Gastroesophageal sphincter (tissue), 3 donors: ENCODE measurements at regions not wholly inside any gene's neighbourhood (a gene's known extent, or its start where the extent isn't known, plus 50 kb on each side); places are given as distances from the start of the nearest gene placed in this dataset.

ENCODE experiments used
- CTCF ChIP-seq, 4 experiments: fragments of 200-600 bp in 2 of 4; fragments of 450-650 bp in 2 of 4; sonication (generic) in 1 of 4; IDR thresholded peaks; one replicate each; pipeline ENCODE4 v1.5.1; 2017 to 2019; ENCODE audit warnings: antibody characterized with exemption in 4 of 4, mild to moderate bottlenecking in 2 of 4, moderate library complexity in 2 of 4
- POLR2AphosphoS5 ChIP-seq: sonication (generic); formaldehyde crosslinking; IDR thresholded peaks from one replicate; pipeline ENCODE4 v1.6.1; 2017; ENCODE audit warnings: antibody characterized with exemption

GRCh38 chr12:75756111-75756510, 244.7 kb upstream of the KRR1 start:
- TF ChIP-seq CTCF (IDR thresholded peaks at IDR 0.05) (no peak), POLR2AphosphoS5 (no peak)
